GM19328 (cell line): ENCODE measurements at regions not wholly inside any gene's neighbourhood (a gene's known extent, or its start where the extent isn't known, plus 50 kb on each side); places are given as distances from the start of the nearest gene placed in this dataset.

Experiments used
- ATAC-seq: cut with Tn5 transposase; IDR thresholded peaks from one replicate; pipeline ENCODE4 v1.9.1; 2021; ENCODE audit warnings: mild to moderate bottlenecking, moderate library complexity; ENCODE audit not compliant: unreplicated experiment

GRCh38 chr11:112632866-112633505, 328.2 kb upstream of the NCAM1 start:
- ATAC-seq = no peak

DNA sequence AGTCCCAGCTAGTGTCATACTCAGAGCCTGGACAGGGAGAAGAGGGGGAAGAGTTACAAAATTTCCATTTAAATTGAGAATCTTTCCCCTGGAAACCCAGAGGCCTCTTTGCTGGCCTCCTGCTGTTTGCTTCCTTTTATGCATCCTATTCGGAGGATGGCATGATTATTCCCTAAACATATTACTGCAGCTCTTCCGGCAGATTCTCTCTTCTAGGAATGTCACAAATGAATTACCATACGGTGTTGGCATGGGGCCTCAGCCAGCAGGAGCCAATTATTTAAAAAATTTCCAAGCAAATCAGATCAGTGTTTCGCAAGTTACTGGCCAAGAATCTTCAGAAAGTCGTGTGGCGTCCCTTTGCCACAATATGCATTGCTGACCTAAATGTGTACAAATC, 326.7 kb upstream of the NCAM1 start:
- ATAC-seq = no peak

DNA sequence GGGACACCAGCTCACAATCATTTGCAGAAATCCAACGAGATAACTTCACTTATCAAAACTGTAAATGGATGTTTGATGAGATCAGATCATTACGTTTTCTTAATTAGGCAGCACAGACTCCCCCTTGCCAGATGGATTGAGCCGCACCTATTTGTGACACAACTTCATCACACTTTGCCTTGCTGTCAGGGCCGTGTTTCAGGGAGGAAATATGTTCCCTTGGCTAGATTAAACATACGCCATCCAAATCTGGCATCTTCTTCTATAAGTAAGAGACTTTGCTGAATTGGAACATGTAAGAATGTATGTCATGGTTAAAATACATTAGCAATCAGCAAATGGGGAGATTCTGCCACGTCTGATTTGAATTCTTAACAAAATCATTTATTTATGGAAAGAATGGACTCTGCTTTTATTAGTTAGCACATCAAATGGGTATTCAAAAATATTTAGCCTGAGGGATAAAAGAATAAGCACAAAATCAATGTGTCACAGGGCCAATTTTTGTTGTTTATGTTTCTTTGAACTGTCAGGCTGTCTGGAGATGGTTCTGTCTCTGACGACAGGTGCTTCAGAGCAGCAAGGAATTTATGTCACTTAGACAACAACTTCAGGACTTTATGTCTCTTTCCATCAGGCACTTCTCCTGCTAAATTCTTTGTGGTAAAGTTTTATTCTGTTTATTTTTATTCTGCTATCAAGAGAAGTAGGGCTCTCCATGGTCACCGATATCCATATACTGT, 326.1 kb upstream of the NCAM1 start:
- no peak for ATAC-seq

GRCh38 chr11:112637076-112637475, 324.1 kb upstream of the NCAM1 start:
- no peak for ATAC-seq

DNA sequence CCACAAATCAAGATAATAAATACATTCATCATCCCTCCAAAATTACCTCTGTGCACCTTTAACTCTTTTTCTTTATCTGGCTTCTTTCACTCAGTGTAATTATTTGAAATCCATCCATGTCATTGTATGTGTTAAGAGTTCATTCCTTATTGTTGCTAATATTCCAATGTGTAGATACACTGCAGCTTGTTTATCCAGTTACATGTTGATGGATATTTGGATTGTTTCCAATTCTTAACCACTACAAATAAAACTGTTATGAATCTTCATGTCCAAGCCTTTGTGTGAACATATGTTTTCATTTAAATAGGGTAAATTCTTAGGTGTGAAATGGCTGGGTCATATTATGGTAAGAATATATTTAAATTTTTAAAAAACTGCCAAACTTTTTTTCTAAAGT, 323.3 kb upstream of the NCAM1 start:
- ATAC-seq = no peak

DNA sequence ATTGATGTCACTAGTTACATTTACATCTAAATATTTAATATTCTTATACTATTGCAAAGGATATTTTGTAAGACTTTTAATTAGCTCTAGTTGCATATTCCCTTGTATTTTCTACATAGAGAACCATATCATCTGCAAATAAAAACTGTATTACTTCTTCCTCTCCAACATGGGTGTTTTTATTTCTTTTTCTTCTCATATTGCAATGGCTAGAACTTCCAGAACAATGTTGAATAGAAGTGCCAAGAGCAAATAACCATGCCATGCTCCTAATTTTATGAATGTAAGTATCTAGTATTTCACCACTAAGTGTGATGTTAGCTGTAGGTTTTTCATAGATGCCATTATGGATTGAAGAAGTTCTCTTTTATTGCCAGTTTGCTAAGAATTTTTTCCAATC, 321.8 kb upstream of the NCAM1 start:
- no peak for ATAC-seq

DNA sequence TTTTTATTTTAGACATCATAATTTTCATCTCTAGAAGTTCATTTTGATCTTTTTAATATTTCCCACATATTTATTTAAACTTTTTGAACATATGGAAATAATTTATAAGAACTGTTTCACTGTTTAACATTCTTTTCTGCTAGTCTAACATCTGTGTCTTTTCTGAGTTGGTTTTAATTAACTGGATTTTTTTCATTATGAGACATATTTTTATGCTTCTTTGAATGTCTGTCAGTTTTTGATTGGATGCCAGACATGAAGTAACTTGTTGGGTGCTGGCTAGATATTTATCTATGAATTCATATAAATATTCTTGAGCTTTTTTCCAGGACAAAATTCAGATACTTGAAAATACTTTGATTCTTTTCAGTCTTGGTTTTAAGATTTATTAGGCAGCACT, 317.8 kb upstream of the NCAM1 start:
- no peak for ATAC-seq

- ATAC-seq = no peak
Observed at GRCh38 chr11:112644410-112645131, 316.6 kb upstream of the NCAM1 start.

DNA sequence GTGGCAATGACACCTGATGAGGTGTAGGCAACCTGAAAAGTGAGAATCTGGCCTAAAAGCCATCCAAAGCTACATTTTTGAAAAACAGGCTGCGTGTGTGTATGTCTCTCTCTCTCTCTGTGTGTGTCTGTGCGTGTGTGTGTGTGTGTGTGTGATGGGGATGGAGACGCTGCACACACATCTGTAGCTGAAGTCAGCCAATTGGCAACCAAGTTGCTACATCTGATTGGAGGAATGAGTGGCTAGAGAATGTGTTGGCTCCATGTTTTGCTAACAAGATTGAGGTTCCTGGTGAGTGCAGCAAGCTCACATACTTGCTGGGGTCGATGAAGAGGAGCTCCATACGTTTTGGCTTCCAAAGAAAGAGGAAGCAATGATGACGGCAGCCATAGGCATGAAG, 311.4 kb upstream of the NCAM1 start:
- no peak for ATAC-seq

DNA sequence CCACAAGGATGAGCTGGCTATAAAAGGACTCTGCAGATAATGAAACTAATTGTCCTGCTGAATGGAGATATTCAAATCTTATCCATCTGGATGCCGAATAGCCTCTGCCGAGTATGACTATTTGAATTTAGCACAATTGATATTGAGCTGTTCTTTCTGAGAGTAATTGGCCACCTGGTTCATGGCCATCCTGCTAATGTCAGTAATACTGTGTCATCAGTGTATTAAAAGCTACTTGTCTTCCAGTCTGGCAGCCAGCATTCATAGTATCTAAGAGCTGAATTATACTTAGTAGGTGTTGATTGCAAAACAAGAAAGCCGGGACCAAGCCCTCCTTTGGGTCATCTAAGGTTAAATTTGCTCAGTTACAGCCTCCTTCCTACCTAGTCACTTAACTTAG, 310.7 kb upstream of the NCAM1 start:
- ATAC-seq = no peak

- no peak for ATAC-seq
Observed at GRCh38 chr11:112651386-112651785, 309.8 kb upstream of the NCAM1 start.

DNA sequence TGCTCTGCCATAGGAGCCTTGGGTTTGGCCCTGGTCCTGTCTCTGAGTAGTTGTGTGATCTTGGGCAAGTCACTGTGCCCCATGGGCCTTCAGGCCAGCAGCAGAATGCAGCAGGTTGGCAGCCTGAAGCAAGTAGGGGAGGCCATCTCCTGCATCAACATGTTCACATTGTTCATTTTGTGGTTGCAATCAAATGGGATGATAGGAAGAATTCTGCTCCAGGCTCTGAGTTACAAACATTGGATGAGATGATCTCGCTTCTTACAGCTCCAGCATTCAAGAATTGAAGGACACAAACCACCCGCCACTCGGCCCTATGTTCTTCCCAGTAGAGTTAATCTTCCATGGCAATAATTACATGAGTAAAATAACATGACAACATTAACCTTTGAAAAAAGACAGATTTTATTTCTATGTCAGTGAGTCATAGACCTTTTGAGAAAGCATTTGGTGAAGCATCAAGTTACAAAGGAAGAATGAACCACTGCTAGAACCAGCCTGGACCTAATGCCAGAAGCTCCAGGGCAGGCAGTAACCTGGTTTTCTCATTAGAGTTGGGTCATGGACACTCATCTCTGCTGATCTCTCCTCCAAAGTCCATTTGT, 308.3 kb upstream of the NCAM1 start:
- no peak for ATAC-seq

- ATAC-seq = no peak
Observed at GRCh38 chr11:112655371-112655770, 305.8 kb upstream of the NCAM1 start.

- ATAC-seq = no peak
Observed at GRCh38 chr11:112656772-112657428, 304.3 kb upstream of the NCAM1 start.

- no peak for ATAC-seq
Observed at GRCh38 chr11:112658431-112658878, 302.8 kb upstream of the NCAM1 start.

DNA sequence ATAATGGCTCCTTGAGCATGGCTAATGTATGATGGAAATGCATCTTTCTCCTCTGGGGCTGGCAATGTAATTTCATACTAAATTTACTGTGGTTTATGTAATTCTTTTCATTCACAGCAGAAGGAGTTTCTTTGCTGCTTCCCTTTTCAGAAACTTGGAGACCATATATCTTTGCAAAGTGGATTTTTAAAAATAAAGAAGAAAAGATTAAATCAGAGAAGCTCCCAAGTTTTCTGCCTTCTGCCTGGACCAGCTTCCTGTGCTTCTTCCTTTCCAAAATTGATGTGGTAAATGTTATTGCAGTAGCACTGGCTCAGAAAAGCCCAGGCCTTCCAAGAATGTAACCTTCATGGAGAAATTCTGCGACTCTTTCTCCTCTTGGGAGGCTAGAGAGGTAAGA, 300.1 kb upstream of the NCAM1 start:
- no peak for ATAC-seq

DNA sequence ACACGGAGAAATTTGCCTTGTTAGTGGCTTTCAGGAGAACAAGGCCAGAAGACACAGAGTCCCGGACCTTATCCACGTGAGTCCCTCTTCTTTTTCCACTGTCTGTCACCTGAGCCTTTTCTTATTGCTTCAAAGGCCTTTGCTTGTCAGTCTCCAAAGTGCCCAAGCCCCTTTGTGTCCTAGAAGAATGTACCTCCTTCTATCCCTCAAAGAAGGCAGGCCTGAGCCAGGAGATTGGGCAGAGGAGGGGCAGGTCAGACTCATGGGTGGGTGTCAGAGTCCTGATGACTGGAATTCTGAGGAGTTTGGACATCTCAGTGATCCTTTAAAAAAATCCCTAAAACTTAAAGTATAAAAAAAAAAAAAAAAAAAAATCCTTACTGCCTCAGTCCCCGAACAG, 299.6 kb upstream of the NCAM1 start:
- no peak for ATAC-seq

- ATAC-seq = no peak
Observed at GRCh38 chr11:112662554-112662953, 298.7 kb upstream of the NCAM1 start.

- ATAC-seq = no peak
Observed at GRCh38 chr11:112663947-112664634, 297.1 kb upstream of the NCAM1 start.

- ATAC-seq = no peak
Observed at GRCh38 chr11:112665291-112665690, 295.9 kb upstream of the NCAM1 start.

GRCh38 chr11:112666253-112666652, 295.0 kb upstream of the NCAM1 start:
- no peak for ATAC-seq
